ENCODE measurements at regions not wholly inside any gene's neighbourhood (a gene's known extent, or its start where the extent isn't known, plus 50 kb on each side); places are given as distances from the start of the nearest gene placed in this dataset.

- TF ChIP-seq, protein P1, sequence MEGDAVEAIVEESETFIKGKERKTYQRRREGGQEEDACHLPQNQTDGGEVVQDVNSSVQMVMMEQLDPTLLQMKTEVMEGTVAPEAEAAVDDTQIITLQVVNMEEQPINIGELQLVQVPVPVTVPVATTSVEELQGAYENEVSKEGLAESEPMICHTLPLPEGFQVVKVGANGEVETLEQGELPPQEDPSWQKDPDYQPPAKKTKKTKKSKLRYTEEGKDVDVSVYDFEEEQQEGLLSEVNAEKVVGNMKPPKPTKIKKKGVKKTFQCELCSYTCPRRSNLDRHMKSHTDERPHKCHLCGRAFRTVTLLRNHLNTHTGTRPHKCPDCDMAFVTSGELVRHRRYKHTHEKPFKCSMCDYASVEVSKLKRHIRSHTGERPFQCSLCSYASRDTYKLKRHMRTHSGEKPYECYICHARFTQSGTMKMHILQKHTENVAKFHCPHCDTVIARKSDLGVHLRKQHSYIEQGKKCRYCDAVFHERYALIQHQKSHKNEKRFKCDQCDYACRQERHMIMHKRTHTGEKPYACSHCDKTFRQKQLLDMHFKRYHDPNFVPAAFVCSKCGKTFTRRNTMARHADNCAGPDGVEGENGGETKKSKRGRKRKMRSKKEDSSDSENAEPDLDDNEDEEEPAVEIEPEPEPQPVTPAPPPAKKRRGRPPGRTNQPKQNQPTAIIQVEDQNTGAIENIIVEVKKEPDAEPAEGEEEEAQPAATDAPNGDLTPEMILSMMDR (conservative IDR thresholded peaks at IDR 0.05), result no peak
- TF ChIP-seq EZH2 (IDR thresholded peaks at IDR 0.05; ENCODE audit: low read depth), result no peak
These were observed 60.5 kb upstream of the LRIG3 start for GRCh38 chr12:58980768-58981167.
